GM12801 (cell line): ENCODE measurements at regions not wholly inside any gene's neighbourhood (a gene's known extent, or its start where the extent isn't known, plus 50 kb on each side); places are given as distances from the start of the nearest gene placed in this dataset.

Experiments used
- TF ChIP-seq, protein P1 (sequence below): IDR thresholded peaks from one replicate; pipeline ENCODE4 v1.5.1; 2011; ENCODE audit warnings: control low read depth; ENCODE audit not compliant: insufficient read length; ENCODE audit errors: extremely low read depth

DNA sequence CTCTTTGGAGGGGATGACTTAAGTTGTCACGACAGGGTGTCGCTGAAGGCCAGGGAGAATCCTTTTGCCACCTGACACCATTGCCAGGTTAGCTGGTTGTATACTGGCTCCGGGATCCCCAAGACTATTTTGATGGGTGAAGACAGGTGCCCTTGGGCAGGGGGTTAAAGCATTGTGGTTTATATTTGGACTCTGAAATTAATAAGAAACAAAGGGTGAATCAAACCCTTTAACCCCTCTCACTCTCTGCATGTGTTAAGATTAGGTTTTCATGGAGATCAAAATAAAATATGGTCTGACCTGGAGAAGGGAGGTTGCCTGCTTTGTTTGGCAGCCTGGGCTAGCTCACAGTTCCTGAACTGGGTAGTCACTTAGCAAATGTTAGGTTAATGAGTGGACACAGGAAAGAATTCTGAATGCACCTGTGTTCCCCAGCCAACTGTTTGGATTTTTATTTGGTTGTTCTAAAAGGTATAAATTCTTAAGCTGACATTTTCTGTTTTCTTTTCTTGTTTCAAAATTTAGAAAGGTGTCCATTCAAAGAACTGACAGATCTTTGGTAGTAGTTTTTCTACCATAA, 301.7 kb downstream of the KCNS3 start:
- TF ChIP-seq, protein P1, sequence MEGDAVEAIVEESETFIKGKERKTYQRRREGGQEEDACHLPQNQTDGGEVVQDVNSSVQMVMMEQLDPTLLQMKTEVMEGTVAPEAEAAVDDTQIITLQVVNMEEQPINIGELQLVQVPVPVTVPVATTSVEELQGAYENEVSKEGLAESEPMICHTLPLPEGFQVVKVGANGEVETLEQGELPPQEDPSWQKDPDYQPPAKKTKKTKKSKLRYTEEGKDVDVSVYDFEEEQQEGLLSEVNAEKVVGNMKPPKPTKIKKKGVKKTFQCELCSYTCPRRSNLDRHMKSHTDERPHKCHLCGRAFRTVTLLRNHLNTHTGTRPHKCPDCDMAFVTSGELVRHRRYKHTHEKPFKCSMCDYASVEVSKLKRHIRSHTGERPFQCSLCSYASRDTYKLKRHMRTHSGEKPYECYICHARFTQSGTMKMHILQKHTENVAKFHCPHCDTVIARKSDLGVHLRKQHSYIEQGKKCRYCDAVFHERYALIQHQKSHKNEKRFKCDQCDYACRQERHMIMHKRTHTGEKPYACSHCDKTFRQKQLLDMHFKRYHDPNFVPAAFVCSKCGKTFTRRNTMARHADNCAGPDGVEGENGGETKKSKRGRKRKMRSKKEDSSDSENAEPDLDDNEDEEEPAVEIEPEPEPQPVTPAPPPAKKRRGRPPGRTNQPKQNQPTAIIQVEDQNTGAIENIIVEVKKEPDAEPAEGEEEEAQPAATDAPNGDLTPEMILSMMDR: no peak

DNA sequence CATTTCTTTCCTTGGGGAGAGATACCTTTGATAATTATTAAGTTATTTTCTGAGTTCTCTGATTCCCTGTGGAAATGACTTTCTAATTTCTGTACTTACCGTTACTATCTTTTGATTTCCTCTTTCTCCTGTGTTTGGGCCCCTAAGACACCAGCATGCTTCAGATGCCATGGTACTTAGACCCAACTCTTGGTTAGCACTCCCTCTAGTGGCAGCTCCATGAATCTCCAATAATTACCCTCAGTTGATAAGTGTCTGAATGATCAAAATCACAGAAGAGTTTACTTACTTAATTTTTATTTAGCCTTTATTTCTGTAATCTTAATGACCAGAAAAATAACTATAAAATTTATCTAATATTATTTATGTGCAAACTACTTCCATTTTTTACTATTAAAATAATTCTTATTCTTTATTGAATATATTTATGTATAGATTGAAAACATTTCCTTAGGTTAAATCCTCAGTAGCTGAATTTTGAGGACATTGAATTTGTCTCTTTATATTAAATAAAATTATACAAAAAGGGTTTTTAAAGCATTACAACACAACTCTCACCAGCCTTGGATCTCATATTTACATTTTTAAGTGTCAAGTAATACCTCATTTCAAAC, 300.4 kb downstream of the KCNS3 start:
- TF ChIP-seq, protein P1: peak; percentile 24

DNA sequence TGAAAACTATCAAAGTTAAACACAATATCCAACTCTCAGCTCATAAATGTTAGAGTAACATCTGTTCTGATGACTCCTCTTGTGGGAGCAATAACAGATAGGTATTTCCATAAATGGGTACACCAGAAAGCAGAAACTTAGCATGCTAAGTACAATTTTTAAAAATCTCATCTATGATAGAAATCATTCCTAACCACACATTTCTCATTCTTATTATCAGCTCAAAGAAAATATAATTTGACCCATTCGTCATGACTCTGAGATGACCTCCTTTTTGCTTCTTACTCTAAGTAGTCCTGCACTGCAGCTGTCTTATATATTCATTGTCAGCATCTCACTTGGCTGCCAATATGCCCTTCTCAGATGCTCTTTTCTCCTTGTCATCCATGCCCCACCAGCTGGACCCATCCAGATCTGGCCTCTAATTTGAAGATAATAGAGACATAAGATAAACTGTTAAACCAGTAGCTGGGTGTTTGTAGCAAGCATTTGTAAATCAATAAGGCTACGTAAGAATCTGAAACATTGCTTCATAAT, 298.3 kb downstream of the KCNS3 start:
- TF ChIP-seq, protein P1: no peak

DNA sequence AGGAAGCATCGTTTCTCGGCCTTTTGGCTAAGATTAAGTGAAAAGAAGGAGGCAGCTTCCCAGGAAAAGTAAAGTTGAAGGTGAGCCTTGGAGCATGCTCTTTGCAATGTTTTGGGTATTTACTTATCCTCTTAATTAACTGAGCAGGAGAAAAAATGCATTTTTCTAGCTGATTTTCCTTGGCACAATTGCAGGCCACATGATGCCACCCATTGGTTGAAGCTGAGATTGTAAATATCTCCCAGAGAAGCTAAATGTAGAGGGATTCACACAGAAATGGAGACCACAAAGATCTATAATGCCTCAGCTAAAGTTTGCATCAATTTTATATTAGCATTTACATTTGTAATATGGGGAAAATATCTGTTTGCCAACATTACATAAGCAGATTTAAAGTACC, 294.1 kb downstream of the KCNS3 start:
- TF ChIP-seq, protein P1: no peak

DNA sequence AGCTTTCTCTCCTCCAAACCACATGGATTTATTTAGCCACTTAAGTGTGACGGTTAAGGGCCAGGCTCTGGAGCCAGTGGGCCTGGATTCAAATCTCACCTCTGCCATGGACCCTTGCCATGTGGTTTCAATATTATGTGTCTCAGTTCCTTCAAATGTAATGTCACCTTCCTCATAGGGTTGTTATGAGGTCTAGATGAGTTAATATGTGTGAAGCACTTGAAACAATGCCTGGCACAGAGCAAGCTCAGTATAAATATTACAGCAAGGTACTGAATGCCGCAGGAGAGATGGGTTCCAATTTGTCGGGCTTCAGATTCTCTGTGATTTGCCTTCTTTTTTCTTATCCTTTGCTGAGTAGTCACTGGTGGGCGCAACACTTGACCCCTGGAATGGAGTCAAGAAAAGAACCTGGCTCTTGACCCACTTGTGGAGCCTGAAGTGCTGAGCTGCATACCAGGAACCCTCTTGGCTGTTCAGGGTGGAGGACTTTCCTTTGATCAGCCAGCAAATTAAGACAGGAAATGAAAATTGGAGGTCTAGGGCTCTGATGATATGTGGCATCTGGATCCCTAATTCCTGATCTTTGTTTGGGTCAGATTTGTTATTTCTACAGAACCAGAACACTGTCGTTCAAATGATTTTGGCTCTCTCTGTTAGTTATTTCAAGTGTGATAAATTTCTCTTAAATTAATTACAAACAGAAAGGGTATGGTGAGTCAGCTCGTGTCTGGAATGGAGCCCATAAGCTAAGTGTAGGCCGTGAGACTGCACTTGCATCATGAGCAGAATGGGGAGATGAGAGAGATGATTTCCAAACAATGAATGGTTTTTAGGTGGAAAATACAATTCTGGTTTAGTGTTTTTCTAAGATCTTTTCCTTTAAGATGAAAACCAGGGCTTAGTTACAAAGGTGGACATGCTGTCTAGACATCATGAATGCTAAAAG, 293.0 kb downstream of the KCNS3 start:
- TF ChIP-seq, protein P1: no peak

DNA sequence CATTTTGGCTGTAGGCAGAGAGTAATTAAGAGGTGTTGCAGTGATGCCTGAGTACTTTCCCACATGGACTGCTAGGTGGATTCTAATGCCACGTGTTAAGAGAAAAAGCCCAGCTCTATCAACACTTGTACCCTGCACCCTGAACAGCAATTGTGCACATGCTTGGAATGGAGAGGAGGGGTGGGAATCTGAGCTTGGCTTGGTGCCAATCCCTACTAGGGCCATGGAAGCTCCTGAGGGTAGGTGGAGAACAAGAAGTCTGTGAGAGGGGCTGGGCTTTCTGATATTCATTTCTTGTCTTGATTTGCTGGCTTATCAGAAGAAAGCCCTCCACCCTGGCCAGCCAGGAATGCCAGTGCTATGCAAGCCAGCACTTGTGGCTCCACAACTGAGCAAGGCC, 292.2 kb downstream of the KCNS3 start:
- TF ChIP-seq, protein P1: no peak

DNA sequence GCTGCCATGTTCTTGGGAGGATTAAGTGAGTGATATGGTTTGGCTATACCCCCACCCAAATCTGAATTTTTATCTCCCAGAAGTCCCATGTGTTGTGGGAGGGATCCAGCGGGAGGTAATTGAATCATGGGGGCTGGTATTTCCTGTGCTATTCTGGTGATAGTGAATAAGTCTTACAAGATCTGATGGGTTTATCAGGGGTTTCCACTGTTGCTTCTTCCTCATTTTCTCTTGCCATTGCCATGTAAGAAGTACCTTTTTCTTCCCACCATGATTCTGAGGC, 291.4 kb downstream of the KCNS3 start:
- TF ChIP-seq, protein P1: no peak
